ENCODE measurements at regions not wholly inside any gene's neighbourhood (a gene's known extent, or its start where the extent isn't known, plus 50 kb on each side); places are given as distances from the start of the nearest gene placed in this dataset.
A peak's percentile ranks its signal among the peaks of the same experiment; 100 is the strongest.

DNA sequence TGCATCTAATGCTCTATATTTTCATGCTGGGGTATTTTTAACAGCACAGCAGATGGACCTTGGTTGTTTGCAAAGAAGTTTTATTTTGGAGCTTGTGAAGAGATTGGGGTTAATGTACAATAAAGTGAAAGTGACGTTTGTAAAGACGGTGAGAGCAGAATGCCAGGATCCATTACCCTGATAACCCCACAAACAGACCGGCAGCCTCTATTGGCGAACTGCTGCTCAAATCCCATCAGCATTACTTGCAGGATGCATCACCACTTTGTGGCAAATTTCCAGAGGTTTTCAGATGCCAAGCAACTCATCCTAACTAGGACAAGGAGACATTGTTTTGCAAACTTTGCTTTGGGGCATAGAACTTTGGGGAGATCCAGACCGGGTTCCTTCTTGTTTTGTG, 383.3 kb upstream of the ZNF462 start:
- Histone ChIP-seq H3K4me2 (ENCODE audit: low read depth, low read length) (no peak overlapping the region), H3K9ac (ENCODE audit: low read length) (no peak overlapping the region), H4K20me1 (ENCODE audit: insufficient read depth, low read length) (no peaks in the 10 kb centered on the region), H3K4me3 (ENCODE audit: low read length) (no peak overlapping the region), H3K27ac (ENCODE audit: low read length) (no peak overlapping the region), H3K9me3 (replicated peaks; ENCODE audit: insufficient read depth, low read length) (no peaks in the 10 kb centered on the region), H3F3A (ENCODE audit: insufficient read depth, low read length) (no peaks in the 10 kb centered on the region), H3K27me3 (replicated peaks; ENCODE audit: insufficient read depth, low read length) (no peaks in the 10 kb centered on the region), H3K79me2 (ENCODE audit: low read length) (no peaks in the 10 kb centered on the region), H3K36me3 (replicated peaks; ENCODE audit: insufficient read depth, low read length) (no peaks in the 10 kb centered on the region), H3K4me1 (ENCODE audit: low read length) (peaks cover 20% of the 10 kb centered on the region), H3K9me2 (replicated peaks; ENCODE audit: insufficient read depth, low read length) (no peaks in the 10 kb centered on the region), H2AFZ (ENCODE audit: low read length) (no peak overlapping the region)
- DNase-seq, result no peak
- TF ChIP-seq EZH2phosphoT487 (IDR thresholded peaks at IDR 0.05; ENCODE audit: low read length) (no peak), EZH2 (optimal IDR thresholded peaks at IDR 0.05; ENCODE audit: low read depth, low read length) (no peak), CTCF (IDR thresholded peaks at IDR 0.05; ENCODE audit: low read length) (no peak)

- Histone ChIP-seq H3K27me3 (replicated peaks; ENCODE audit: insufficient read depth, low read length) (no peaks in the 10 kb centered on the region), H2AFZ (ENCODE audit: low read length) (no peak overlapping the region), H3K9me2 (replicated peaks; ENCODE audit: insufficient read depth, low read length) (no peaks in the 10 kb centered on the region), H3K36me3 (replicated peaks; ENCODE audit: insufficient read depth, low read length) (no peaks in the 10 kb centered on the region), H3K27ac (ENCODE audit: low read length) (no peak overlapping the region), H3K4me3 (ENCODE audit: low read length) (no peak overlapping the region), H3K79me2 (ENCODE audit: low read length) (no peaks in the 10 kb centered on the region), H3F3A (ENCODE audit: insufficient read depth, low read length) (no peaks in the 10 kb centered on the region), H4K20me1 (ENCODE audit: insufficient read depth, low read length) (no peaks in the 10 kb centered on the region), H3K9ac (ENCODE audit: low read length) (no peak overlapping the region), H3K4me1 (ENCODE audit: low read length) (peaks cover 20% of the 10 kb centered on the region), H3K9me3 (replicated peaks; ENCODE audit: insufficient read depth, low read length) (no peaks in the 10 kb centered on the region), H3K4me2 (ENCODE audit: low read depth, low read length) (no peak overlapping the region)
- DNase-seq, result no peak
- TF ChIP-seq EZH2 (optimal IDR thresholded peaks at IDR 0.05; ENCODE audit: low read depth, low read length) (no peak), EZH2phosphoT487 (IDR thresholded peaks at IDR 0.05; ENCODE audit: low read length) (no peak), CTCF (IDR thresholded peaks at IDR 0.05; ENCODE audit: low read length) (no peak)
These were observed 381.9 kb upstream of the ZNF462 start for GRCh38 chr9:106481013-106481609.

DNA sequence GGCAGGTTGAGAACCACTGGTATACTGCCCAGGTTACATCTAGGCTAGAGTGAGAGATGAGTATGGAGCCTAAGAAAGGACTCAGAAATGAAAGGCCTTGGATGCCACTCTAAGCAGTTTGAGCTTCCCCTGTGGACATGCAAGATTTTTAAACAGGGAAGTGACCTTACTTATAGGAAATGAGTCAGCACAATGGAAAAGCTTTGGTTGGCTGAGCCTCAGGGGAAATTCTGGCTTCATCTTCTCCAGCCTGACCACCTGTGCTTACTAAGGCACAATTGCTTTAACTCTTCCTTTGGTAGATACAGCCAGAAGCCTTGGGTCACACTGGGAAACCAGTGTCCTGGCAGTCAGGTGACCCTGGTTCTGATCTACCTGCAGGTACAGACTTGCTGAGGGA, 380.2 kb upstream of the ZNF462 start:
- DNase-seq, result peak; percentile 67
- Histone ChIP-seq H2AFZ (ENCODE audit: low read length) (peak overlapping the region; percentile 1; the same call in 1 of the 2 replicates), H3K27ac (ENCODE audit: low read length) (peak overlapping the region; percentile 53), H3K4me2 (ENCODE audit: low read depth, low read length) (peak overlapping the region; percentile 11; the same call in 1 of the 2 replicates), H3K27me3 (replicated peaks; ENCODE audit: insufficient read depth, low read length) (no peaks in the 10 kb centered on the region), H4K20me1 (ENCODE audit: insufficient read depth, low read length) (no peaks in the 10 kb centered on the region), H3K4me3 (ENCODE audit: low read length) (no peak overlapping the region), H3K4me1 (ENCODE audit: low read length) (peaks cover 20% of the 10 kb centered on the region), H3K9ac (ENCODE audit: low read length) (no peak overlapping the region), H3K79me2 (ENCODE audit: low read length) (no peaks in the 10 kb centered on the region), H3K9me2 (replicated peaks; ENCODE audit: insufficient read depth, low read length) (no peaks in the 10 kb centered on the region), H3K36me3 (replicated peaks; ENCODE audit: insufficient read depth, low read length) (no peaks in the 10 kb centered on the region), H3F3A (ENCODE audit: insufficient read depth, low read length) (no peaks in the 10 kb centered on the region), H3K9me3 (replicated peaks; ENCODE audit: insufficient read depth, low read length) (no peaks in the 10 kb centered on the region)
- TF ChIP-seq EZH2phosphoT487 (IDR thresholded peaks at IDR 0.05; ENCODE audit: low read length) (no peak), CTCF (IDR thresholded peaks at IDR 0.05; ENCODE audit: low read length) (no peak), EZH2 (optimal IDR thresholded peaks at IDR 0.05; ENCODE audit: low read depth, low read length) (no peak)

Measured in MM.1S (cell line).